Transverse colon (tissue), 4 donors: ENCODE measurements at regions not wholly inside any gene's neighbourhood (a gene's known extent, or its start where the extent isn't known, plus 50 kb on each side); places are given as distances from the start of the nearest gene placed in this dataset.

Source experiments
- DNase-seq: peaks from one replicate; pipeline ENCODE4 v3.0.0-alpha.2; 2019
- H3K27ac ChIP-seq, 4 donors: fragments of 200-600 bp; sonication (generic); 2 replicates each; pipeline ENCODE4 v1.5.1; 2016 to 2018; ENCODE audit warnings: inconsistent platforms in 4 of 4
- H3K27me3 ChIP-seq: fragments of 200-600 bp; sonication (generic); 2 replicates; pipeline ENCODE4 v1.5.1; 2017; ENCODE audit warnings: inconsistent platforms
- H3K36me3 ChIP-seq, 4 donors: fragments of 200-600 bp; sonication (generic); 2 replicates each; pipeline ENCODE4 v1.5.1; 2017 to 2019; ENCODE audit warnings: inconsistent platforms in 4 of 4
- H3K4me1 ChIP-seq, 4 donors: fragments of 200-600 bp; sonication (generic); 2 replicates each; pipeline ENCODE4 v1.5.1; 2017 to 2020; ENCODE audit warnings: inconsistent platforms in 4 of 4
- H3K4me3 ChIP-seq, 4 donors: fragments of 200-600 bp; sonication (generic); 1 replicate in 1 of 4; 2 replicates in 3 of 4; pipeline versions ENCODE4 v1.5.1 to v1.6.1; 2017 to 2019; ENCODE audit warnings: inconsistent platforms in 4 of 4
- H3K9me3 ChIP-seq, 2 donors: fragments of 200-600 bp; sonication (generic); 2 replicates each; pipeline ENCODE4 v1.5.1; 2017 to 2019; ENCODE audit warnings: inconsistent platforms in 2 of 2
- EP300 ChIP-seq: sonication (generic); formaldehyde crosslinking; IDR thresholded peaks from one replicate; pipeline ENCODE4 v1.6.1; 2017; ENCODE audit warnings: antibody characterized with exemption, low read depth
- POLR2A ChIP-seq: fragments of 450-650 bp; IDR thresholded peaks from one replicate; pipeline ENCODE4 v1.6.1; 2016; ENCODE audit warnings: antibody characterized with exemption, mild to moderate bottlenecking, moderate library complexity
- POLR2AphosphoS5 ChIP-seq, 3 donors: sonication (generic); formaldehyde crosslinking; IDR thresholded peaks; one replicate each; pipeline ENCODE4 v1.6.1; 2016; ENCODE audit warnings: antibody characterized with exemption in 3 of 3
- WGBS, 2 donors: methylation state at CpG; one replicate each; pipeline ENCODE4 v1.1.5; 2018; ENCODE audit warnings: low coverage in 1 of 2; 5-methylcytosine and 5-hydroxymethylcytosine counted together
- in situ Hi-C, 4 donors: fragments of 200-750 bp; cut with MboI; loops; one replicate each; pipeline versions ENCODE4 v1.15.0 to v1.15.1; 2017; ENCODE audit warnings: low sequenced_read_pairs in 3 of 4, low pct_ligation_motif_present in 1 of 4, low pct_unique_long_range_greater_than_20kb in 1 of 4
- intact Hi-C: fragments of 100-400 bp; cut with DNase I; formaldehyde crosslinking; loops from one replicate; pipeline ENCODE4 v1.15.1; 2023; ENCODE audit warnings: low total_unique reads
- TF ChIP-seq, protein P1 (sequence below), 5 experiments: fragments of 200-600 bp in 3 of 5; fragments of 450-650 bp in 2 of 5; sonication (generic) in 3 of 5; IDR thresholded peaks; 1 replicate in 2 of 5; 2 replicates in 3 of 5; pipeline ENCODE4 v1.5.1; 2016 to 2017; ENCODE audit warnings: antibody characterized with exemption in 5 of 5, inconsistent platforms in 3 of 5, mild to moderate bottlenecking in 2 of 5, moderate library complexity in 1 of 5

DNA sequence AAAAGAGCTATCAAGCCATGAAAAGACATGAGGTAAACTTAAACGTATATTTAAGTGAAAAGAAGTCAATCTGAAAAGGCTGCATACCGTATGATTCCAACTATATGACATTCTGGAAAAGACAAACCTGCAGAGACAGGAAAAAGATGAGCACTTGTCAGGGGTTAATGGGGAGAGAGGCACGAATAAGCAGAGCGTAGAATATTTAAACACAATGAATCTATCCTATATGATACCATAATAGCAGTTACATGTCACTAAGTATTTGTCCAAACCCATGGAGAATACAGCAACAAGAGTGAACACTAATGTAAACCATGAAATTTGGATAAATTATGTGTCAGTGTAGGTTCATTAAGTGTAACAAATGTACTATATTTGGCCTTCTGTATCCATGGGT lies 560.3 kb upstream of the ANO3 start:
- Histone ChIP-seq H3K27ac (no peak overlapping the region), H3K27me3 (no peaks in the 10 kb centered on the region), H3K4me3 (no peak overlapping the region), H3K9me3 (no peaks in the 10 kb centered on the region), H3K4me1 (no peaks in the 10 kb centered on the region), H3K36me3 (no peaks in the 10 kb centered on the region)
- in situ Hi-C loops (no loop called here), intact Hi-C loops (no loop called here)
- WGBS, 2 donors: 45 to 59% methylated on average over 4 of the region's 4 CpGs
- TF ChIP-seq, protein P1, sequence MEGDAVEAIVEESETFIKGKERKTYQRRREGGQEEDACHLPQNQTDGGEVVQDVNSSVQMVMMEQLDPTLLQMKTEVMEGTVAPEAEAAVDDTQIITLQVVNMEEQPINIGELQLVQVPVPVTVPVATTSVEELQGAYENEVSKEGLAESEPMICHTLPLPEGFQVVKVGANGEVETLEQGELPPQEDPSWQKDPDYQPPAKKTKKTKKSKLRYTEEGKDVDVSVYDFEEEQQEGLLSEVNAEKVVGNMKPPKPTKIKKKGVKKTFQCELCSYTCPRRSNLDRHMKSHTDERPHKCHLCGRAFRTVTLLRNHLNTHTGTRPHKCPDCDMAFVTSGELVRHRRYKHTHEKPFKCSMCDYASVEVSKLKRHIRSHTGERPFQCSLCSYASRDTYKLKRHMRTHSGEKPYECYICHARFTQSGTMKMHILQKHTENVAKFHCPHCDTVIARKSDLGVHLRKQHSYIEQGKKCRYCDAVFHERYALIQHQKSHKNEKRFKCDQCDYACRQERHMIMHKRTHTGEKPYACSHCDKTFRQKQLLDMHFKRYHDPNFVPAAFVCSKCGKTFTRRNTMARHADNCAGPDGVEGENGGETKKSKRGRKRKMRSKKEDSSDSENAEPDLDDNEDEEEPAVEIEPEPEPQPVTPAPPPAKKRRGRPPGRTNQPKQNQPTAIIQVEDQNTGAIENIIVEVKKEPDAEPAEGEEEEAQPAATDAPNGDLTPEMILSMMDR (IDR thresholded peaks at IDR 0.05): no peak
- no peak for TF ChIP-seq EP300
- no peak for TF ChIP-seq POLR2AphosphoS5 (IDR thresholded peaks at IDR 0.05)
- TF ChIP-seq POLR2A: no peak
- DNase-seq: no peak

DNA sequence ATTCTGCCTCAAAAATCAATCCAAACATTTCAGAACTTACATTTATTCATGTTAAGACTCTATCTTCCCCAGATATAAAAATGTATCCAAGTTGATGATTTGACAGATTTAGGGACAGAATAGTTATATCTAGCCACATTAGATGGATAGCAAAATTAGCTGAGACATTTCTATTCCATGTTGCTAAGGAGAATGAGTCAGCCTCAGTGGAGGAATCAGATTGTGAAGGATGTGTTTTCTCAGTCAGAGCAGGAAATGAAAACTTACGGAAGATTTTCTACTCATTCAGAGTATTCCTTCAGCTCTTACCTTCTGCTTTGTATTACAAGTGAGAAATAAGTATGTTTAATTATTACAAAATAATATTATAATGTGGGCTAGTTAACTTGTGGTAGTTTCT lies 556.3 kb upstream of the ANO3 start:
- TF ChIP-seq, protein P1 (IDR thresholded peaks at IDR 0.05): no peak
- TF ChIP-seq POLR2A: no peak
- TF ChIP-seq EP300: no peak
- TF ChIP-seq POLR2AphosphoS5 (IDR thresholded peaks at IDR 0.05): no peak
- H3K27me3 ChIP-seq: no peaks in the 10 kb centered on the region
- no peaks in the 10 kb centered on the region for H3K9me3 ChIP-seq
- H3K36me3 ChIP-seq: no peaks in the 10 kb centered on the region
- no peak overlapping the region for H3K27ac ChIP-seq
- intact Hi-C loops (no loop called here), in situ Hi-C loops (no loop called here)
- DNase-seq: no peak
- H3K4me1 ChIP-seq: no peaks in the 10 kb centered on the region
- WGBS, 2 donors: 71 to 74% methylated on average over 1 of the region's 1 CpG
- no peak overlapping the region for H3K4me3 ChIP-seq

GRCh38 chr11:25776238-25776637 lies 555.7 kb upstream of the ANO3 start:
- TF ChIP-seq POLR2AphosphoS5 (IDR thresholded peaks at IDR 0.05): no peak
- TF ChIP-seq, protein P1 (IDR thresholded peaks at IDR 0.05): no peak
- TF ChIP-seq POLR2A: no peak
- TF ChIP-seq EP300: no peak
- H3K36me3 ChIP-seq: no peaks in the 10 kb centered on the region
- H3K4me1 ChIP-seq: no peaks in the 10 kb centered on the region
- no peaks in the 10 kb centered on the region for H3K9me3 ChIP-seq
- 75 to 76% methylated on average over 1 of the region's 1 CpG for whole genome bisulfite sequencing, 2 donors
- intact Hi-C loops (no loop called here), in situ Hi-C loops (no loop called here)
- no peak overlapping the region for H3K27ac ChIP-seq
- no peaks in the 10 kb centered on the region for H3K27me3 ChIP-seq
- H3K4me3 ChIP-seq: no peak overlapping the region
- no peak for DNase-seq

DNA sequence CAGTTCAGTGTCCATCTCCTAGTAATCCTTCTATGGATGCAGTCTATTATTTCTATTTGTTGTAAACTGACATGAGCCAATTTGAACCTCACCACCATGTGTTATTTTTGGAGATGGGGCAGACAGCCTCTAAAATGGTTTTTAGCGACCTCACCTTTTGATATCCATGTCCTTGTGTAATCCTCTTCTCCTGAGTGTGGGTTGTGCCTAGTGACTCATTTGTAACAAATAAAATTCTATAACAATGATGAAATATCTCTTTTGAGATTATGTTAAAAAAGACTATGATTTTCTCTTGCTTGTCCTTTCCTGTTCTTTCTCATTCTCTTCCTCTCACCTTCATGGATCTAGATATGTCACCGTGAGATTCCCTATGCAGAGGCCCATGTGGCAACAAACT lies 554.6 kb upstream of the ANO3 start:
- TF ChIP-seq, protein P1 (IDR thresholded peaks at IDR 0.05): no peak
- TF ChIP-seq EP300 (no peak), POLR2AphosphoS5 (IDR thresholded peaks at IDR 0.05) (no peak), POLR2A (no peak)
- Histone ChIP-seq H3K27me3 (no peaks in the 10 kb centered on the region), H3K9me3 (no peaks in the 10 kb centered on the region), H3K4me1 (no peaks in the 10 kb centered on the region), H3K27ac (no peak overlapping the region), H3K36me3 (no peaks in the 10 kb centered on the region), H3K4me3 (no peak overlapping the region)
- no peak for DNase-seq
- WGBS, 2 donors: 75 to 77% methylated on average over 2 of the region's 2 CpGs
- intact Hi-C loops: no loop called here
- in situ Hi-C loops: no loop called here
